Calu3 (cell line): ENCODE measurements at regions not wholly inside any gene's neighbourhood (a gene's known extent, or its start where the extent isn't known, plus 50 kb on each side); places are given as distances from the start of the nearest gene placed in this dataset.

Experiments
- BruUV-seq: library from RNA; stranded (reverse); fragments of 400-500 nt; replicated peaks from 2 replicates; lab custom pipeline; 2021; lab: Mats Ljungman, UMichigan
- CTCF ChIA-PET: fragments of 300-600 bp; sonication (Branson Sonifier 250); formaldehyde crosslinking; loops from one replicate; lab custom pipeline; 2022; ENCODE audit warnings: antibody characterized with exemption; lab: Charles Lee
- DNase-seq: peaks from one replicate; pipeline ENCODE4 v3.0.0; 2022
- H3K27ac Mint-ChIP-seq: one replicate; pipeline ENCODE4 v1.8.0; 2022; ENCODE audit warnings: mixed read lengths; ENCODE audit not compliant: unreplicated experiment
- H3K27me3 Mint-ChIP-seq: one replicate; pipeline ENCODE4 v1.8.0; 2022; ENCODE audit warnings: mixed read lengths; ENCODE audit not compliant: unreplicated experiment
- H3K36me3 Mint-ChIP-seq: one replicate; pipeline ENCODE4 v1.8.0; 2022; ENCODE audit warnings: mild to moderate bottlenecking, moderate library complexity, mixed read lengths; ENCODE audit not compliant: insufficient read depth, unreplicated experiment
- H3K4me1 Mint-ChIP-seq: one replicate; pipeline ENCODE4 v1.8.0; 2022; ENCODE audit warnings: mild to moderate bottlenecking, low read depth, mixed read lengths; ENCODE audit not compliant: unreplicated experiment
- H3K4me3 Mint-ChIP-seq: one replicate; pipeline ENCODE4 v1.8.0; 2022; ENCODE audit warnings: mild to moderate bottlenecking, low read depth, moderate library complexity, mixed read lengths; ENCODE audit not compliant: unreplicated experiment
- H3K9me3 Mint-ChIP-seq: one replicate; pipeline ENCODE4 v1.8.0; 2022; ENCODE audit warnings: low read depth, mixed read lengths; ENCODE audit not compliant: unreplicated experiment
- CTCF ChIP-seq: fragments of 200-600 bp; IDR thresholded peaks from one replicate; pipeline ENCODE4 v1.8.0; 2022; ENCODE audit warnings: antibody characterized with exemption; ENCODE audit not compliant: unreplicated experiment
- intact Hi-C: fragments of 100-400 bp; cut with micrococcal nuclease; formaldehyde crosslinking; loops from one replicate; pipeline ENCODE4 v1.10.0; 2022; ENCODE audit not compliant: unreplicated experiment

GRCh38 chr3:78178209-78178608 lies 1138.3 kb downstream of the ROBO2 start:
- H3K4me1 Mint-ChIP-seq = peaks cover 8% of the 10 kb centered on the region
- no peak for DNase-seq
- no peak for TF ChIP-seq CTCF
- no peak overlapping the region for H3K4me3 Mint-ChIP-seq
- H3K27ac Mint-ChIP-seq = no peak overlapping the region
- no peaks in the 10 kb centered on the region for H3K36me3 Mint-ChIP-seq
- no peaks in the 10 kb centered on the region for H3K27me3 Mint-ChIP-seq
- H3K9me3 Mint-ChIP-seq = no peaks in the 10 kb centered on the region
- BruUV-seq = no TSS peak
- intact Hi-C loops = no loop called here
- CTCF ChIA-PET = no interaction called here

- intact Hi-C loops = no loop called here
- CTCF ChIA-PET = no interaction called here
These were observed 1139.0 kb downstream of the ROBO2 start for GRCh38 chr3:78178740-78179363.

GRCh38 chr3:78183906-78184599 lies 1144.2 kb downstream of the ROBO2 start:
- Mint-ChIP-seq H3K36me3 (no peaks in the 10 kb centered on the region), H3K27ac (no peak overlapping the region), H3K4me3 (no peak overlapping the region), H3K4me1 (no peaks in the 10 kb centered on the region), H3K9me3 (no peaks in the 10 kb centered on the region), H3K27me3 (no peaks in the 10 kb centered on the region)
- intact Hi-C loops = no loop called here
- DNase-seq = no peak
- TF ChIP-seq CTCF = no peak
- no TSS peak for BruUV-seq
- CTCF ChIA-PET = interaction anchor here (0.6 kb wide), 1 partner anchor 193 kb away, joined by 3 read pairs; no protein-coding TSS in a partner anchor

More at GRCh38 chr3:78178740-78179363, 1139.0 kb downstream of the ROBO2 start:
- no peak for TF ChIP-seq CTCF
- Mint-ChIP-seq H3K27me3 (no peaks in the 10 kb centered on the region), H3K36me3 (no peaks in the 10 kb centered on the region), H3K4me1 (peaks cover 8% of the 10 kb centered on the region), H3K27ac (no peak overlapping the region), H3K9me3 (no peaks in the 10 kb centered on the region), H3K4me3 (no peak overlapping the region)
- no TSS peak for BruUV-seq
- no peak for DNase-seq

- H3K36me3 Mint-ChIP-seq = no peaks in the 10 kb centered on the region
- H3K27me3 Mint-ChIP-seq = no peaks in the 10 kb centered on the region
- CTCF ChIA-PET = no interaction called here
- H3K9me3 Mint-ChIP-seq = peaks cover 6% of the 10 kb centered on the region
- H3K4me1 Mint-ChIP-seq = no peaks in the 10 kb centered on the region
- no peak overlapping the region for H3K4me3 Mint-ChIP-seq
- no peak for DNase-seq
- intact Hi-C loops = no loop called here
- BruUV-seq = no TSS peak
- no peak overlapping the region for H3K27ac Mint-ChIP-seq
- no peak for TF ChIP-seq CTCF
These were observed 1146.5 kb downstream of the ROBO2 start for GRCh38 chr3:78186404-78186803.
